C4-2B (cell line): ENCODE measurements at regions not wholly inside any gene's neighbourhood (a gene's known extent, or its start where the extent isn't known, plus 50 kb on each side); places are given as distances from the start of the nearest gene placed in this dataset.

Source experiments
- ZFX ChIP-seq: fragments of 450-650 bp; IDR thresholded peaks from 2 replicates; pipeline ENCODE4 v1.6.1; 2017
- TF ChIP-seq, protein P1 (sequence below): fragments of 450-650 bp; conservative IDR thresholded peaks from 2 replicates; pipeline ENCODE4 v1.5.1; 2017; ENCODE audit warnings: mild to moderate bottlenecking

DNA sequence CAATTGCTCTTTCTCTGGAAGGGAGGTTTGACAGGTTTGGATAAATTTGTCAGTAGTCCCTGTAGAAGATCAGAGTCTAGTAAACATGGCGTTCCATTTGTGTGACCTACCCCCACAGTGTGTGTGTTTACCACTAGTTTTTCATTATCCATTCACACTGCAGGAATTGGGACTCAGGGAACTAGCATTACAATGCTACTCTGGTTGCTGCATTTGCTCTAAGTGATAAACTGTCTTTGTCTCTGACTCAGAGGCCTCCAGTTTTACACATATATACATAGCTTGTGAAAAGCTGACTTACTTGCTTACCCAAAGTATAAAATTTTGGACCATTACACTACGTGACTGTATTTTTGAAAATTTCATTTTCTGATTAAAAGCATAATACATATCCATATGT is 1604.0 kb downstream of the REEP3 start:
- TF ChIP-seq, protein P1, sequence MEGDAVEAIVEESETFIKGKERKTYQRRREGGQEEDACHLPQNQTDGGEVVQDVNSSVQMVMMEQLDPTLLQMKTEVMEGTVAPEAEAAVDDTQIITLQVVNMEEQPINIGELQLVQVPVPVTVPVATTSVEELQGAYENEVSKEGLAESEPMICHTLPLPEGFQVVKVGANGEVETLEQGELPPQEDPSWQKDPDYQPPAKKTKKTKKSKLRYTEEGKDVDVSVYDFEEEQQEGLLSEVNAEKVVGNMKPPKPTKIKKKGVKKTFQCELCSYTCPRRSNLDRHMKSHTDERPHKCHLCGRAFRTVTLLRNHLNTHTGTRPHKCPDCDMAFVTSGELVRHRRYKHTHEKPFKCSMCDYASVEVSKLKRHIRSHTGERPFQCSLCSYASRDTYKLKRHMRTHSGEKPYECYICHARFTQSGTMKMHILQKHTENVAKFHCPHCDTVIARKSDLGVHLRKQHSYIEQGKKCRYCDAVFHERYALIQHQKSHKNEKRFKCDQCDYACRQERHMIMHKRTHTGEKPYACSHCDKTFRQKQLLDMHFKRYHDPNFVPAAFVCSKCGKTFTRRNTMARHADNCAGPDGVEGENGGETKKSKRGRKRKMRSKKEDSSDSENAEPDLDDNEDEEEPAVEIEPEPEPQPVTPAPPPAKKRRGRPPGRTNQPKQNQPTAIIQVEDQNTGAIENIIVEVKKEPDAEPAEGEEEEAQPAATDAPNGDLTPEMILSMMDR: no peak
- TF ChIP-seq ZFX: no peak
